NCI-H1105 treated with DMSO at 0.1 percent for 48 hours (cell line): ENCODE measurements at regions not wholly inside any gene's neighbourhood (a gene's known extent, or its start where the extent isn't known, plus 50 kb on each side); places are given as distances from the start of the nearest gene placed in this dataset.
"Not testable (repeated sequence)": the region's sequence is repeated elsewhere in the genome, so short reads cannot be mapped to it uniquely, and the experiment has no call there.

Source experiments
- DNase-seq: peaks from one replicate; lab custom pipeline; 2025; lab: John Stamatoyannopoulos, UW

DNA sequence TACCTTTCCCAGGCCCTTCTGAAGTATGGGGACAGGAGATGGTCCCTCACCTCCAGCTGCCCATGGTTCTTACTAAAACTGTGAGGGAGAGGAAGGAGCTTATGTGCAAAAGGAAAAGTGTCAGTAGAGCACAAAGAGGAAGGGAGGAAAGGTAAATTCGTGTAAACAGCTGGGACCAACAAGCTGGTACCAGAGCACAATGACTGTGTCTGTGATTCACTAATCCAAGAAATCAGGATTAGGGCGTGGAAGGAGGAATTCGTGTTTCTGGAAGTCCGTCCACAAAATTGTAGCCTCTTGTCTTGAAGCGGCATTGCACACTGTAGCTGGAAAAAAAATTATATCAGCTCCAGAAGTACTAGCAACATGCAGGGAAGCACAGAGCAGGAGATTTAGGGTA is 129.0 kb upstream of the RREB1 start:
- no peak for DNase-seq

DNA sequence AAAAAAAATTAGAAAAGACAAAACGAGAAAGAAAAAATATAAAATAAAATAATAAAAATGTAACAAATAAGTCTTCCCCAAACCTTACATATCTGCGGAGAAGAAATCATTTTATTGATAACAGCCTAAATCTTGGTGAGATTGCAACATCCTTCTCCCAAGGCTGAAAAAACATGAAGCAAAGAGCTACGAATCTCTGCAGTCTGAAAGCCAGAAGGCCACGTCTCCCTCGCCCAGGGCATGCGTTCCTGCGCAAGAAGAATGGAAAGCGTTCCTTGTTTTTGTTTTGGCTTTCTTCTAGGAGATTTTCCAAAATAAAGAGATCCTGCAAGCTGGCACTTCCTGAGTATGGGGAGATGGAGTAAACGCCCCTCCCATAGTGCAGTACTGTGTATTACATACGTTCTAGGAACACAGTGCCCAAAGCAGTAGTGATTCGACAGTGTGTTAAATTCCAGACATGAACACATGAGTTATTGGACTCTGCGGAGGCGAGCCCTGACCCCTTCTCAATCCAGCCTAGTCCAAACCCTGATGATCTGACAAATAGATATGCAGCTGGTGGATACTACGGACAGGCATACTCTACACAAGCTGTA is 126.7 kb upstream of the RREB1 start:
- DNase-seq = no peak

DNA sequence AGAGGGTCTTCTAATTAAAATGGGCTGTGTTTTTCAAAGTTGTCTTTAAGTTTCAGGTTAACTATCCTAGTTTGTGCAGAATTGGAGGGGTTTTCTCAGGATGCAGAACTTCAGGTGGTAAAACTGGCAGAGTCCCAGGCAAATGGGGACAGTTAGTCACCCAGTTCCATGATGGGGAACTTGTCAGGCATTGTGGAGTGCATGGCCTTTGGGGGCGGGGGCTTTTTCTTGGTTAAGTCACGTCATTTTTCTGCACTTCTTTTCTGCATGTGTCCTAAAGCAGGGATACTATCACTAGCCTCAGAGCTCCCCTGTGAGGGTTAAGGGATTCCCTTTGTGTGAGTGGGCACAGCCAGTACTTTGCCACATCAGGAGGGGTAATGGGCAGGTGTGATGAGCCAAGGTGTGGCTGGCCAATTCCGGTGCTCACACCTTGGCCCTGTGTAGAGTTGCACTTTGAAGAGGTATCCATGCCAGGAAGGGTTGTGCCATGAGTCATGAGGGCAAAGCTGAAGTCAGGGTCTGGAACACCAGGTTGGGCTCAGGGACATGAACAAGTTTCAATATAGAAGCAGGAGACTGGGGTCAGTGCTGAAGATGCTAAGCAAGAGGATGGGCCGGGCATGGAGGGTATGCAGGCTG is 126.0 kb upstream of the RREB1 start:
- no peak for DNase-seq

DNA sequence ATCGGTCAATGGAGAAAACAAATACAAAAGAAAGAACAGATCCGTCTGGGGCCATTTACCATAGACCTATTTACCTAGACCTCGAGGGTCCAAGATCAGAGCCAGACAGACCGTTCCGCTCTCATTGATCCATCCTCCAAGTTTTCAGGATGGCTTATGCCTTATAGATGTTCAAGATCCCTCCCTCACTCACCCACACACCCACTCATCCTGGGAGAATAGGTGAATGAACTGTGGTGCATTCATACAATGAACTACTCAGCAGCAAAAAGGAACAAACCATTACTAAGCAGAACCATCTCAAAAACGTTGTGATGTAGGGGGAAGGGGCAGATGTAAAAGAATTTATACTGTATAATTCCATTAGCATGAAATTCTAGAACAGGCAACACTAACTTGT is 125.1 kb upstream of the RREB1 start:
- DNase-seq = no peak

DNA sequence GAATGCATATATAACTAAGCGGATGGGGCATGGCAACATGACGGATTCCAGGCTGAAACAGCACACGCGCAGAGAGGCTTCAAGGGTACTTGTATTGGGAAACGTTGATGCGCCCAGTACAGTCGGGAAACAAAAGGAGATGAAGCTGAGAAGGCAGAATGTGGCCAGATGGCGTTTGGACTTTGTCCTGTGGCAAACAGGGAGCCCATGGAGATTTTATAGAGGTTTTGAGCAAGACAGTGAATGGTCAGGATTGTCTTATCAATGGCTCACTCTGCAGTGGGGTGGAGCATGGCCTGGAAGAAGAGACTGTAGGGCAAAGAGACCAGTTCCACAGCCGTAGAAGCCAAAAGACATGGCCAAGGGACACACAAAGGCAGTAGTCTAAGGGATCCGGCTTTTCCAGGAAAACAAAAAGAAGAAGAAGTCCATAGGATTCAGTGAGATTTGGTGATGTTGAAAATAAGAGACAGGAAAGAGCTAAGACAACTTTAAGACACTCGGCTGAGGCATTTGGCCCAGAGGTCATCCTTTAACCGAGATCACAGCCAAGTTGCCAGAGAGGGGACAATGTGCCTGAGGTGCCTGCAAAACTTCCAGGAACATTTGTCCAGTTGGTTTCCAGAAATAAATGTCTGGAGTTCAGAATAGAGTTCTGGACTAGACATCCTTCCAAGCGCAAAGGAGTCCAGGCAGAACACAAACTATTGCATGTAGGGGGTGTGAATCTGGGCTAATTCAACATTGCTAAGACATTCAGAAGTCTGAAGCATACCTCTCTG is 123.0 kb upstream of the RREB1 start:
- DNase-seq = no peak

DNA sequence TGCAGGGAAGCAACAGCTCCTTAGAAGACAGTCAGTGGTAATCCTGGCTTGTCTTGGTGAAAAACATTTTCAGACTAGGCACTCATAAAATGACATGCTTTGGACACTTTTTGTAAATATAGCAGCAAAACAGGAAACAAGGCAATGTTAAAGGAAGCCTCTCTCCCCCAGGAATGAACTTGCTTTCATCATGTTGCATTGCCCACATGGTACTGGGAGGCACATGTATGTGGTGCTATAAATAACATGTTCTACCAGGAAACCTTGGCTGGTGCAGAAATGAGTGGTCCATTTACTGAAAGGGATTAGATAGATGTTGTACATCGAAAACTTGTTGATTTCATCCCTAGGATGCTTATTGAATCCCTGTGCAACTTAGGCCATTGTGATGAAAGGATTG is 121.4 kb upstream of the RREB1 start:
- DNase-seq = no peak

DNA sequence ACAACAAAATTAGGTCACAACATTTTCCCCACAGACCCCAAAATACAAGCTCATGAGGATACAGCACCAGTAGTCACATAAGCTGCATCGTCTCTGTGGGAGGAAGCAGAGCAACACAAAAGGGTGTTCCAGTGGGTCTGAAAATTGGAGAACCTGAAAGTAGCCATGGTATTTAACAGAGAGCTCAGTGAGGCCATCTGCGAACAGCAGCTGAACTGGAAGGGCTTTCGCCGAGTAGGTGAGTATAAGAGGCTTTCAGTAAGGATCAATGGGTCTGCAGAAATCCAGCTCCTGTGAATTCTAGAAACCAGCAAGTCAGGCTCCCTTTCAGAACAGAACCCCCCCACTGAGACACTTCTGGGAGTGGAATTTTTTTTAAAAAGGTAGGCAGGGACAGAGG is 120.0 kb upstream of the RREB1 start:
- no peak for DNase-seq

DNA sequence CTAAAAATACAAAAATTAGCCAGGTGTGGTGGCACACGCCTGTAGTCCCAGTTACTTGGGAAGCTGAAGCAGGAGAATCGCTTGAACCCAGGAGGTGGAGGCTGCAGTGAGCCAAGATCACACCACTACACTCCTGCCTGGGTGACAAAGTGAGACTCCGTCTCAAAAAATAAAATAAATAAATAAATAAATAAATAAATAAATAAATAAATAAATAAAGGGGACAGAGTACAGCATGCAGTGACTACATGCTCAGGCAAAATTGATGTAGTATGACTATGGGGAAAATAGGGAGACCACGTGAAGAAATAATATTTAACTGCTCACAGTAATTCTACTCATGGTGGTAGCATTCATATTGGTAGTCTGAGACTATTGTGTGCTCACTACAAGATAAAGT is 117.7 kb upstream of the RREB1 start:
- DNase-seq = not testable (repeated sequence)

DNA sequence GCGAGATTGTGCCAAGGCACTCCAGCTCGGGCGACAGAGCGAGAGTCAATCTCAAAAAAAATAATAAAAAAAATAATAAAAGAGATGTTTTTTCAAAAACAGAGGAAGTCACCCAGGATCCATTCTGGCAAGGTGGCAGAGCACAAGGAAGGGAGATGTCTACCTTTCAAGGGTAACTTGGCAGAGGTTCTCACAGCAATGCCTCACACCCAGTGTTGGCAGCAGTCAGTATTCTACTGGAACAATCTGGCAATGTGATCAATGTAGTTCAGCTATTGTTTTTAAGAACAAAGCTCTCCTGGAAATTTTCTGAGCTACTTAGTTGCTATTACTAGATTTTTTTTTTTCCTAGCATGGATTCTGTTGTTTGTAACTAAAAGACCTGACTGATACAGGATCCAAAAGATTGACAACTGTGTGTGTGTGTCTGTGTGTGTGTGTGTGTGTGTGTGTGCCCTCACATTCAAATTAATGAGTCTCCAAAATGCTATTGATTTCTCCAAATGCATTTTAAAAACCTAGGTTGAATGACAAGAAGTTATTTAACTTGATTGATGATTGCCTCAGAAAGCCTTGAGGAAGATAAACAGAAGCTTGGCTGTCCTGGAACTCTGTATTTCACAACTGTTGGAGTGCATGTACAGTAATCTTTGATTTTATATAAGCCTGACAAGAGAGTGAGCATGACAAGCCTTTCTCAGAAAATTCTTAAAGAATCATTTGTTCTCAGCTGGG is 114.1 kb upstream of the RREB1 start:
- DNase-seq = no peak

DNA sequence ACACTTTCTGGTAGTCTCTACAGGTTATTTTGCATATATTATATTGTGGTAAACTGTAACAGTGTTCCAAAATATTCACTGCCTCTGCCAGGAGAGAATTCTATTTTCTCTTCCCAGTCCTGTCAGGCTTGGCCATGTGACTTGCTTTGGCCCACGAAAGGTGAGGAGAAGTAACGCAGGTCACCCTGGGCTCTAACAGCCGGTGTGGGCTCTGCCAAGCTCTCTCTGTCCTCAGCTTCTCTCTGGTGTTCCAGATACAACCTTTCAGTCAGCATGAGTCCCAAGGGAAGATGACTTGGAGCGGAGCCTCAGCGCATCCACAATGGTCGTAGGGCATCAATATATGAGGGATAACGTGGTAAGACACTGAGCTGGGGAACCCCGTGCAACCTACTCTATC is 113.0 kb upstream of the RREB1 start:
- DNase-seq = no peak

DNA sequence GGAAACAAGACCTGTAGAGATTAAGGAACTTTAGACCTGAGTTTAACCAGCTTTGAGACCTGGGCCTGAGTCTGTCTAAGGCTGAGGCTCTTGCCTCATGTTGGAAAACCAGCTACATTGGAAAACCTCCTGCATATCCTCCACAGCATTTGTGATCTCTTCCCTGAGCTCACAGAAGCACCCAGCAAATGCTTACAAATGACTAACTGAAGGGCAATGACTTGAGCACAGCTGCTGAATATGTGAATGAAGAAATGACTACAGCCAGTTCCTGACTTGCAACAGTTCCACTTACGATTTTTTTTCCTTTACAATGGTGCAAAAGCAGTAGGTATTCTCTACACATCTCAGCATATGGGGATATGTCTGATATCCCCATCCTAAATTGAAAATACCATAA is 112.4 kb upstream of the RREB1 start:
- no peak for DNase-seq

DNA sequence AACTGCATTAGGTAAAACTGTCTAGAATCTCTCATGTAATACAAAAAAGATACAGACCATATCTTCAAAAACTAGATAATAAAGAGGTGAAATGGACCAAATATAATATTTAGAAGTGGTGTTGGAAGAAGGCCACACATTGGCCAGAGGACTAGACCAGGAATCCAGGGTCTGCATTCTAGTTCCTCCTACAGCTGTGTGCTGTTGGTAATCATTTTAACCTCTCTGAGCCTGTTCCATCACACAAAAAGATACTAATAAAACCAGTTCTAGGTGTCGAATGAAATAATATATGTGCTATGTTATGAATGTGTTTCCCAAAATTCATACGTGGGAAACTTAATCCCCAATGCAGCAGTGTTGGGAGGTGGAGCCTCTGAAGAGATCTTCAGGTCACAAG is 111.6 kb upstream of the RREB1 start:
- DNase-seq = no peak

DNA sequence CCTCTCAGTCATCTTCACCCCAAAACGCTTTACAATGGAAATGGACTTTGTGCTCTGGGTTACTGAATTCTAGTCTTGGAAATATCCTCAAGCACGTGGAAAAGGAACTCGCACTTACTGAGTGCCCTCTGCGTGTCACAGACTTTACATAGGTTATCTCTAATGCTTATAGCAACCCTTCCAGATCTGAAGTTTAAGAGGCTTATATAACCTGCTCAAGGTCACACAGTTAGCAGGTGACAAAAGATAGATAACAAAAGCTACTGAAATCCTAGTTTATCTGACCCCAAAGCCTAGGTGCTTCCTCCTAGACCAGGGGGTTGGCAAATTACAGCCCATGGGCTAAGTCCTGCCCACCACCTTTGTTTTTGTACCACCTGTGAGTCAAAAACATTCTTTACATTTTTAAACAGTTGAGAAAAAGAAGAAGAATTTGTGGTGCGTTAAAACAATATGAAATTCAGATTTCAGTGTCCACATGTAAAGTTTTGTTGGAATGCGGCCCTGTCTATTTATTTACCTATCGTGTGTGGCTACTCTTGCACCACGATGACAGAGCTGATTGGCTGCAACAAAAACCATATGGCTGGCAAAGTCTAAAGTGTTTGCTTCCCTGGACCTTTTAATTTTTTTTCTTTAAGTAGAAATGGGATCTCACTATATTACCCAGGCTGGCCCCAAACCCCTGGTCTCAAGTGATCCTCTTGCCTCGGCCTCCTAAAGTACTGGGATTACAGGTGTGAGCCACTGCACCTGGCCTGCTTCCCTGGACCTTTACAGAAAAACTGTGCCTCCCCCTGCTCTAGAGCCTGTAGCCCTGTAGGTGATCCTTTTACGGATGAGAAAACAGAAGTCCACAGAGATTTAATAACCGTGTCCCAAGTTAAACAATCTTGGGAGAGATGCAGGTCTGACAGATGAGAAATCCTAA is 110.2 kb upstream of the RREB1 start:
- no peak for DNase-seq

DNA sequence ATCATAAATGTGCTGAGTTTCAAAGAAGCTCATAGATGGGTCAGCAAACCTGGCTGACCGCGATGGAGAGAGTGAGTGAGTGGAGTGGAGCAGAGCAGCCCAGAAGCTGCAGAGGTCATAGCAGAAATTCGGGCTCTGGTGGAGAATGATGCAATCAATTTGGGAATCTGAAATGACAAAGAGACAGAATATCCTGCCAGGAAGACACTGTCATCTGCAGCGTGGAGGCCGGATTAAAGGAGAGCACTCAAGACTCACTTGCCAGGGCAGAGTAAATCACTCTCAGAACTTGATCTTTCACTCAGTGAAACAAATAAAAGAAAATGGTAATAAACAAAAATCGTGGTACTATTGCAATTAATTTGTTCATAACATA is 109.6 kb upstream of the RREB1 start:
- DNase-seq = no peak

DNA sequence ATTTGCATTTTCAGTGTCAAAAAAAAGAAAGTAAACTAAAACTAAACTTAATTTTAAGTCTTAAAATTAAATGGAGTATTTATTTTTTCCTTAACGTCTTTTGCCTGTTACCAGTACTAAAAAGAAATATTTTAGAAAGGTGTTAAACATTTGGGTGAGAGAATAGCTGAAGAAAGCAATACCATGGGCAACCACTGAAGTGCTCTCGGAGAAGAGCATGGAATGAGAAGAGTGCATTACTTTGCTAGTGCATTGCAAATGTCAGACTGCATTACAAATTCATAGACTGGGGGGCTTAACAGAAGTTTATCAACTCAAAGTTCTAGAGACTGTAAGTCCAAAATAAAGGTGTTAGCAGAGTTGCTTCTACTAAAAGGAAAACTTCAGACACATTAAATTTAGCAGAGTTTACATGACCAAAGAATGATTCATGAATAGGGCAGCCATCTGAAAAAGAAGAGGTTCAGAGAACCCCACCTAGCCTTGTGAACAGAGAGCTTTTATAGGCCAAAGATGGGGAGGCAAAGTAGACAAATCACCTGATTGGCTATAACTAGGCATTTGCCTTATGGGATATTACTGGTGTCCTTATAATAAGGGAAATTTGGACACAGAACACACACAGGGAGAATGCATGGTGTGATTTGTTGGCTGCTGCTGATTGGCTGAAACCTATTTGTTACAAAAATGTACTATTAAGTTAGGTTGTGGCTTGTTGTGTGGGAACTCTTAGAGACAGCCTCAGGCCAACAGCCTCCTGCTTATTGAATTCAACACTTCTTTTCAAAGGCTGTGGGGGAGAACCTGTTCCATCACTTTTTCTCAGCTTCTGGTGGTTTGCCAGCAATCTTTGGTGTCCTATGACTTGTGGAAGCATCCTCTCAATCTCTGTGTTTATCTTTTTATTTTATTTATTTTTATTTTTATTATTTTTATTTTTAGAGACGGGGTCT is 106.7 kb upstream of the RREB1 start:
- DNase-seq = no peak

DNA sequence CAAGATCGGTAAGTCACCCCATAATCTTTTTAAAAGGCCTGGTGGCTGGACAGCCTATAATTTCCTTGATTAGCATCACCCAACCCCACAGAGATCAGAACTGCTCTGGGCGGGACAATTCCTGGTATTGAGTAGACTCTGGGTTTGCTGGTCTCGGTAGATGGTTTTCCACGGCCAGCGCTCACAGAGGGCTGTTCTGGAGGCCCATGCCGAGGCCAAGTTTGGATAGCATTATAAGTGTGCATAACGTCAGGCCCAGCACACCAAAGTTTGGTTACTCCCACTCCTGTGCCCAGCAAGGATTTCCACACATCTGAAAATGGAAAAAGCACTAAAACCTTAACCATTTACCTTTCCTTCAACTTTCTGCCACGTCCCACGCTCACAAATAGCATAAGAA is 104.7 kb upstream of the RREB1 start:
- DNase-seq = no peak

DNA sequence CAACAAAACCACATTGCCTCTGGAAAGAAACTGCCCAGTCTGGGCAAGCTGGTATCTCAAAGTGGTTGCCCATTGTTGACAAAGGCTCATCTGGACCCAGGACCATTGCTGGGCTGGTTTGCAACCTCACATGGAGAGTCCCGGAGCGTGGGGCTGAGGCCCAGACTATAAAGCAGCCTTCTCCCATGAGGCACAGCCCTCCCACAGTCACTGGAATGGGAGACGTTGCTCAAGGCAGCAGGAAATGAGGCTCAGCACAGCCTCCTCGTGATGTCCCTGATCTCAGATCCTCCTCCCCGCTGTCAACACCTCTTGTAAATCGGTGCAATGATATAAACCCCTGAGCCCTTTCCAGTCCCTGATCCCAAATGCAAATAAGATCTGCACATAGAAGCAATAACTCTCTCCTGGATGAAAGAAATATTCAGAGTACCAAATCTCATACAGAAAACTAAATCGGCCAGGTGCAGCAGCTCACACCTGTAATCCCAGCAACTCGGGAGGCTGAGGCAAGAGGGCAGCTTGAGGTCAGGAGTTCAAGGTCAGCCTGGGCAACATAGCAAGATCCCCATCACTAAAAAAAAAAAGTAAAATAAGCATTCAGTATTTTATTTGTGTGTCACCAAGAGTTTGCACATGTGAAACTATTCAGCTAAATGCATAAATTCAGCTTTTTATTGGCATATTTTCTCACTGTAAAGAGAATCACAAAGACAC is 103.0 kb upstream of the RREB1 start:
- DNase-seq = no peak

DNA sequence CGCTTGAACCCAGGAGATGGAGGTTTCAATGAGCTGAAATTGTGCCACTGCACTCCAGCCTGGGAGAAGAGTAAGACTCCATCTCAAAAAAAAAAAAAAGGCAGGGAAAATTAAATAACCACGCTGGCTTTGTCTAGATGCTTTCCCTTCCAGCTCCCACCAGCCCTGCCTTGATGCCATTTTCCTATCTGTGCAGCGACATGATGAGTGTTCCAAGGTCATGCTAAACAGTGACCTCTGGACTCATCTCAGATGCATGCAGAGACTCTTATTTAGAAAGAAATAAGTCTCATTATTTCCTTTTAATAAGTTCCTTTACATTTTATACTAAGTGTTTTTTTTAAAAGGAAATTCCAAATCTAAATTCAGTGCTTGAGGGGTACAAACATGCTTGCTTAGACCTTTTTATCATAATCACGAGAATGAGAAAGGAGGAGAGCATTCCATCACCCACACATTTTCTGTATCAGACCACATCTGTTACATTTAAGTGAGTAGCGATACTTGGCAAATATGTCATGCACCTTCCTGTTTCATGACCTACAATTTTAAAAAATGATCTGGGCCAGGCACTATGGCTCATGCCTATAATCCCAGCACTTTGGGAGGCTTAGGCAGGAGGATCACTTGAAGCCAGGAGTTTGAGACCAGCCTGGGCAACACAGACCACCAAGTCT is 101.1 kb upstream of the RREB1 start:
- DNase-seq = no peak

DNA sequence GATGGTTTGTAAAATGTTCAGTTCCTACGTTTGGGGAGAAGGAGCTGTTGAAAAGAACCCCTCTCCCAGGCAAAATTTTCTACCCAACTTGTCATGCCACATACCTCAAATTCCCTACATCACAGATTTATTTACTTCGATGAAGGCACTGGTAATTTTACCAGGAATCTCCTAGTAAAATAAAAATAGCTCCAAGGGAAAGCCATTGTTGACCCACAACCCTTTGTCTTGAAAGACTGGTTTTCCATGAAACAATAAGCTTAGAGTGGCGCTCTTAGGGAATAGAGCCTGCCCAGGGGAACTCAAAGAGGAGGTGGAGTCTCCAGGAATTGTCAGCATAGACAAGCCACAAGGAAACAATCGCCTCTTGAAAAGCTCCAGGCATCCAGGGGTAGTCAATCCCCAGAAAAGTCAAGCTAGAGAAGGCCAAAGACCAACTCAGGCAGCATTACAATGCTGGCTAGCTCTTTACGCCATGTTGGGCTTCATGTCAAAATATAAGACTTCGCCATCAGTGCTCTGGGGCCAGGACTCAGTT is 99.2 kb upstream of the RREB1 start:
- no peak for DNase-seq
